ENCODE measurements at regions not wholly inside any gene's neighbourhood (a gene's known extent, or its start where the extent isn't known, plus 50 kb on each side); places are given as distances from the start of the nearest gene placed in this dataset.

DNA sequence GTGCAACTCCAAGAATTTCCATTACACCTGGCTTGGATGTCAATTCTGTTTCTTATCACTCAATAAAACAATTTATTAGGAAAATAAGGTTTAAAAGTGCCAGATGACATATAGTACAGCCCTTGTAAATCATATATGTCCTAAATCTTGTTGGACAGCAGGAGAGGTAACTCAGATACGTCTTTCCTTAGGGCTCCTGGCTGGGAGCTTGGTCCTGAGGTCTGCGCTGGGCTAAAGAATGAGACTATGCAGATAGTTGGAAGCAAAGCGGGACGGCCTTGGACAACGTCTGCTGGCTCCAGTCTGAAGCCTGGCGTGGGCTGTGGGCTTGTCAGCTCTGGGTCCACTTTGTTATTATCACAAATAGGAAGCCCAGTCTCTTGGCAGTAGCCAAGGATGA, 377.0 kb downstream of the DLEU7 start:
- TF ChIP-seq, protein P1, sequence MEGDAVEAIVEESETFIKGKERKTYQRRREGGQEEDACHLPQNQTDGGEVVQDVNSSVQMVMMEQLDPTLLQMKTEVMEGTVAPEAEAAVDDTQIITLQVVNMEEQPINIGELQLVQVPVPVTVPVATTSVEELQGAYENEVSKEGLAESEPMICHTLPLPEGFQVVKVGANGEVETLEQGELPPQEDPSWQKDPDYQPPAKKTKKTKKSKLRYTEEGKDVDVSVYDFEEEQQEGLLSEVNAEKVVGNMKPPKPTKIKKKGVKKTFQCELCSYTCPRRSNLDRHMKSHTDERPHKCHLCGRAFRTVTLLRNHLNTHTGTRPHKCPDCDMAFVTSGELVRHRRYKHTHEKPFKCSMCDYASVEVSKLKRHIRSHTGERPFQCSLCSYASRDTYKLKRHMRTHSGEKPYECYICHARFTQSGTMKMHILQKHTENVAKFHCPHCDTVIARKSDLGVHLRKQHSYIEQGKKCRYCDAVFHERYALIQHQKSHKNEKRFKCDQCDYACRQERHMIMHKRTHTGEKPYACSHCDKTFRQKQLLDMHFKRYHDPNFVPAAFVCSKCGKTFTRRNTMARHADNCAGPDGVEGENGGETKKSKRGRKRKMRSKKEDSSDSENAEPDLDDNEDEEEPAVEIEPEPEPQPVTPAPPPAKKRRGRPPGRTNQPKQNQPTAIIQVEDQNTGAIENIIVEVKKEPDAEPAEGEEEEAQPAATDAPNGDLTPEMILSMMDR (conservative IDR thresholded peaks at IDR 0.05; ENCODE audit: low read depth, low read length): no peak
- TF ChIP-seq EZH2 (IDR thresholded peaks at IDR 0.05; ENCODE audit: borderline replicate concordance, low read depth, low read length, poor library complexity, severe bottlenecking): no peak
